Transverse colon (tissue), 3 donors: ENCODE measurements at regions not wholly inside any gene's neighbourhood (a gene's known extent, or its start where the extent isn't known, plus 50 kb on each side); places are given as distances from the start of the nearest gene placed in this dataset.

Source experiments
- POLR2A ChIP-seq: fragments of 450-650 bp; IDR thresholded peaks from one replicate; pipeline ENCODE4 v1.6.1; 2016; ENCODE audit warnings: antibody characterized with exemption, mild to moderate bottlenecking, moderate library complexity
- POLR2AphosphoS5 ChIP-seq, 3 donors: sonication (generic); formaldehyde crosslinking; IDR thresholded peaks; one replicate each; pipeline ENCODE4 v1.6.1; 2016; ENCODE audit warnings: antibody characterized with exemption in 3 of 3

GRCh38 chr4:92251711-92252110, 52.1 kb upstream of the GRID2 start:
- TF ChIP-seq POLR2A: no peak
- no peak for TF ChIP-seq POLR2AphosphoS5 (IDR thresholded peaks at IDR 0.05)
